ENCODE measurements at regions not wholly inside any gene's neighbourhood (a gene's known extent, or its start where the extent isn't known, plus 50 kb on each side); places are given as distances from the start of the nearest gene placed in this dataset.

GRCh38 chr7:52498366-52498765, 537.1 kb upstream of the POM121L12 start:
- Mint-ChIP-seq H3K4me3 (ENCODE audit: unreplicated experiment) (no peak overlapping the region), H3K27ac (ENCODE audit: unreplicated experiment) (no peak overlapping the region), H3K27me3 (ENCODE audit: low read depth, unreplicated experiment) (no peaks in the 10 kb centered on the region), H3K36me3 (ENCODE audit: low read depth, unreplicated experiment) (no peaks in the 10 kb centered on the region), H3K9me3 (ENCODE audit: unreplicated experiment) (no peaks in the 10 kb centered on the region), H3K4me1 (ENCODE audit: low read depth, unreplicated experiment) (peaks cover 2% of the 10 kb centered on the region)
- H3K79me2 ChIP-seq (ENCODE audit: insufficient read depth, low read length): no peaks in the 10 kb centered on the region
- H3K4me1 ChIP-seq (ENCODE audit: insufficient read depth, low read length): no peaks in the 10 kb centered on the region
- no peak overlapping the region for H2AFZ ChIP-seq (ENCODE audit: low read depth, low read length)
- no peak overlapping the region for H3K4me3 ChIP-seq (ENCODE audit: insufficient read depth, low read depth, low read length)
- H3K27me3 ChIP-seq (ENCODE audit: insufficient read depth, low read length): no peaks in the 10 kb centered on the region
- FAIRE-seq (no peak), DNase-seq (ENCODE audit: low read depth) (no peak)
- no peaks in the 10 kb centered on the region for H3K36me3 ChIP-seq (ENCODE audit: insufficient read depth, low read length)
- TF ChIP-seq CTCF (IDR thresholded peaks at IDR 0.05; ENCODE audit: insufficient read depth, low read depth, low read length) (no peak), EZH2 (IDR thresholded peaks at IDR 0.05; ENCODE audit: insufficient read depth, low read length) (no peak)
- no peaks in the 10 kb centered on the region for H4K20me1 ChIP-seq (ENCODE audit: insufficient read depth, low read length)
- H3K27ac ChIP-seq (ENCODE audit: low read depth, low read length): no peak overlapping the region
- no peaks in the 10 kb centered on the region for H3K9me3 ChIP-seq (ENCODE audit: insufficient read depth, low read depth, low read length)
- no peak overlapping the region for H3K9ac ChIP-seq (ENCODE audit: low read length)
- no peak overlapping the region for H3K4me2 ChIP-seq (ENCODE audit: low read length)

- H3K27ac Mint-ChIP-seq (ENCODE audit: unreplicated experiment): no peak overlapping the region
- H2AFZ ChIP-seq (ENCODE audit: low read depth, low read length): no peak overlapping the region
- no peak for FAIRE-seq
Observed at GRCh38 chr7:52486267-52486666, 549.2 kb upstream of the POM121L12 start.

More at GRCh38 chr7:52486267-52486666, 549.2 kb upstream of the POM121L12 start:
- Histone ChIP-seq H3K27ac (ENCODE audit: low read depth, low read length) (no peak overlapping the region), H3K27me3 (ENCODE audit: insufficient read depth, low read length) (no peaks in the 10 kb centered on the region), H3K4me3 (ENCODE audit: insufficient read depth, low read depth, low read length) (no peak overlapping the region), H3K9me3 (ENCODE audit: insufficient read depth, low read depth, low read length) (no peaks in the 10 kb centered on the region), H3K4me2 (ENCODE audit: low read length) (no peak overlapping the region), H3K36me3 (ENCODE audit: insufficient read depth, low read length) (no peaks in the 10 kb centered on the region), H3K79me2 (ENCODE audit: insufficient read depth, low read length) (no peaks in the 10 kb centered on the region), H3K9ac (ENCODE audit: low read length) (no peak overlapping the region), H4K20me1 (ENCODE audit: insufficient read depth, low read length) (no peaks in the 10 kb centered on the region), H3K4me1 (ENCODE audit: insufficient read depth, low read length) (no peaks in the 10 kb centered on the region)
- Mint-ChIP-seq H3K36me3 (ENCODE audit: low read depth, unreplicated experiment) (no peaks in the 10 kb centered on the region), H3K27me3 (ENCODE audit: low read depth, unreplicated experiment) (no peaks in the 10 kb centered on the region), H3K9me3 (ENCODE audit: unreplicated experiment) (no peaks in the 10 kb centered on the region), H3K4me3 (ENCODE audit: unreplicated experiment) (no peak overlapping the region), H3K4me1 (ENCODE audit: low read depth, unreplicated experiment) (no peaks in the 10 kb centered on the region)
- no peak for DNase-seq (ENCODE audit: low read depth)
- TF ChIP-seq CTCF (IDR thresholded peaks at IDR 0.05; ENCODE audit: insufficient read depth, low read depth, low read length) (no peak), EZH2 (IDR thresholded peaks at IDR 0.05; ENCODE audit: insufficient read depth, low read length) (no peak)

All from astrocyte (in vitro differentiated cells and primary cell).